KOPT-K1 (cell line): ENCODE measurements at regions not wholly inside any gene's neighbourhood (a gene's known extent, or its start where the extent isn't known, plus 50 kb on each side); places are given as distances from the start of the nearest gene placed in this dataset.

Experiments
- H3K27ac ChIP-seq: fragments of 200-600 bp; sonication (generic); 2 replicates; pipeline ENCODE4 v1.5.1; 2016; ENCODE audit warnings: antibody characterized with exemption, mild to moderate bottlenecking, low read depth, low read length; ENCODE audit not compliant: poor library complexity, severe bottlenecking
- H3K36me3 ChIP-seq: fragments of 200-600 bp; sonication (generic); 2 replicates; pipeline ENCODE4 v1.5.1; 2017; ENCODE audit warnings: antibody characterized with exemption, mild to moderate bottlenecking, low read length, moderate library complexity; ENCODE audit not compliant: insufficient read depth
- H3K9me3 ChIP-seq: fragments of 200-600 bp; sonication (generic); 2 replicates; pipeline ENCODE4 v1.5.1; 2017; ENCODE audit warnings: antibody characterized with exemption, low read length, mild to moderate bottlenecking; ENCODE audit not compliant: insufficient read depth, poor library complexity, severe bottlenecking

DNA sequence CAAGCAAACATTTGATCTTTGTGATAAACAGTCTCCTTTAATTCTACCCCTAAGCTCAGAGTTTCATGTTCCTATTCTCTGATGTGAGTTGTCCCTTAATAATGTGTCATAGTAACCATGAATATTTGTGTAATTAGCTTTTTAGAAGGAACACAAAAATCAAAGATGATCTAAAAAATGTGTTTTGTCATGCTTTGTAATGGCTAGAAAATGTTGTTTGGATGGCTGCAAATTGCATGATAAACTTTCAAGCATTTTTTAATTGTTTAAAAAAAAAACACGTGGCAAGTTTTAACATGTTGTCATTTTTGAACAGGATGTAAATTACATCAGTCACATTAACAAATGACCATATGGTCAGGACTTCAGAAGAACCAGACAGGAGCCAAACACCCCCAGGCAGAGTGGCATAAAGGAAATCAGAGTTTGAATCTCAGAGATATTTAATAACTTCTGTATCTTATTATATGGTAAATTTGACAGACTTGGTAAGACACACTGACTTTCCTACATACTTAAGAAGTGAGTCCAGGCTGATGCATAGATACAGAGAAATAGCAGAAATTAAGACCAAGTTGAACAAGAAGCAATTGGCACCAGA is 223.9 kb upstream of the VEGFC start:
- no peak overlapping the region for H3K27ac ChIP-seq
- peaks cover 59% of the 10 kb centered on the region for H3K9me3 ChIP-seq

DNA sequence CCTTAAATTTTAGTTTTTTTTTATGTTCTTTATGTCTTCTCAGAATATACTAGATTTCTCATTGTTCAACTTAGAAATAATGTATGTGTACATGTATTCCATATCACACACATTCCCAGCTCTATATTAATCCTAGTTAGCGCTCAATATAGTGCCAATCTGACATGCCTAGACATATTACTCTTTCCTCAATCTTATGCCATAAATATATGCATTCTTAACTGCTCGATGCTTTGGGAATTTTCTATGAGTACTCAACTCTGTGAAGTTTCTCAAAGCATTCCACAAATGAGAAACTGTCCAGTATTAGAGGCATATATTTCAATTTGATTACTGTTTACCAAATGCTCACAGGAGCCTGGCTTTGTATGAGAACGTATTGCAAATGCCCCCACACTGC is 231.2 kb upstream of the VEGFC start:
- no peak overlapping the region for H3K27ac ChIP-seq

More for the DNA sequence above, 223.9 kb upstream of the VEGFC start:
- H3K36me3 ChIP-seq: peaks cover 35% of the 10 kb centered on the region

GRCh38 chr4:177032341-177032740 is 239.6 kb upstream of the VEGFC start:
- Histone ChIP-seq H3K27ac (no peak overlapping the region), H3K9me3 (no peaks in the 10 kb centered on the region), H3K36me3 (peaks cover 8% of the 10 kb centered on the region)

More for the DNA sequence above, 231.2 kb upstream of the VEGFC start:
- H3K9me3 ChIP-seq: peaks cover 29% of the 10 kb centered on the region
- peaks cover 16% of the 10 kb centered on the region; the same call in 1 of the 2 replicates for H3K36me3 ChIP-seq

DNA sequence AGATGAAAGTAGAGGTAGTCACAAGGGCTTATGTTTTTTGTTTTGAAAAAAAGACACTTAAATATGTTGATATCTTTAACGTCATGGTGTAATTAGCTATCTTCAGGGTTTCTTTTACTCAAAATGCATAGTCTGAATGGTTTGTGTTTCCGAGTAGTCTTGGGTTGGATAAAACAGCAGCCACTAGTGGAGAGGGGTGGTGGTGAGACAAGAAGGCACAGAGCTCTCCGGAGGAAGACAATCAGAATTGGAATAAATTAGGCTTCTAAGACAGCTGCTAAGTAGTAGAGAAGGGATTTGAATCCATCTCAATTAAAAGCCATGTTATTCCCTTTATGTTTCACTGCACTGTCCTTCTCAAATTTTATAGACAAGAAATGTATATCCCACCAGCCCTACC is 240.4 kb upstream of the VEGFC start:
- H3K27ac ChIP-seq: no peak overlapping the region
- H3K9me3 ChIP-seq: no peaks in the 10 kb centered on the region
- H3K36me3 ChIP-seq: peaks cover 8% of the 10 kb centered on the region

DNA sequence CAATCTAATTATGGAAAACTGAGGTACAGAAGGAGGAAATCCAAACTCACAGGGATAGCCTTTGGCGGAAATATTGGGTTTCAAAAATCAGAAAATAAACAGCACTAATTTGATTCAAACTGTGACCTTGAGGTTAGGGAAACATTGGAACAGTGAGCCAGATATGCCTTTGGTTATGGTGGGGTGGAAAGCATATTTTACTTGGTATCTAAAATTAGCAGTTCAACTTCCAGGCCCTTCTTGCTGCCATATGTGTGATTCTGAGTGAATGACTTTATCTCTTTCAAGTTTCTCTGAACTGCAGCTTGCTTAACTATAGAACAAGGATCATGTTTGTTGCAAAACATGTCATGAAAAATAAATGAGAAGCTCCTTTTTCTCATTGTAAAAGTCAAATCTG is 240.9 kb upstream of the VEGFC start:
- peaks cover 8% of the 10 kb centered on the region for H3K36me3 ChIP-seq
- no peak overlapping the region for H3K27ac ChIP-seq
- no peaks in the 10 kb centered on the region for H3K9me3 ChIP-seq

- H3K9me3 ChIP-seq: no peaks in the 10 kb centered on the region
- no peak overlapping the region for H3K27ac ChIP-seq
- H3K36me3 ChIP-seq: peaks cover 58% of the 10 kb centered on the region
Observed at GRCh38 chr4:177041356-177041755, 248.6 kb upstream of the VEGFC start.

GRCh38 chr4:177047070-177047850 is 254.5 kb upstream of the VEGFC start:
- H3K36me3 ChIP-seq: peaks cover 43% of the 10 kb centered on the region
- H3K27ac ChIP-seq: no peak overlapping the region
- no peaks in the 10 kb centered on the region for H3K9me3 ChIP-seq

DNA sequence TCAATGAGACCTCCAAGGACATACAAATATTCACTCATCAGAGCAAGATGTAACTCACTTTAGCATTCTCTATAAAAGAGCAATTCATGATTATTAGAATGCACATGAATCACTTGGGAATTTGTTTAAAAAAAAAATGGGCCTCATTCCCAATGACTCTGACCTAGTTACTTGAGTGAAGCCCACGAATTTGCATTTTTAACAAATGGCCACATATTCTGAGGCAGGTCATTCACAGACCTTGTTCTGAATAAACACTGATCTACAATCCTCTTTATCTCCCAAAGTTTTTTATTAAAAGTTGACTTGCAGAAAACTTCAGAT is 255.1 kb upstream of the VEGFC start:
- Histone ChIP-seq H3K36me3 (peaks cover 43% of the 10 kb centered on the region), H3K9me3 (no peaks in the 10 kb centered on the region), H3K27ac (no peak overlapping the region)

DNA sequence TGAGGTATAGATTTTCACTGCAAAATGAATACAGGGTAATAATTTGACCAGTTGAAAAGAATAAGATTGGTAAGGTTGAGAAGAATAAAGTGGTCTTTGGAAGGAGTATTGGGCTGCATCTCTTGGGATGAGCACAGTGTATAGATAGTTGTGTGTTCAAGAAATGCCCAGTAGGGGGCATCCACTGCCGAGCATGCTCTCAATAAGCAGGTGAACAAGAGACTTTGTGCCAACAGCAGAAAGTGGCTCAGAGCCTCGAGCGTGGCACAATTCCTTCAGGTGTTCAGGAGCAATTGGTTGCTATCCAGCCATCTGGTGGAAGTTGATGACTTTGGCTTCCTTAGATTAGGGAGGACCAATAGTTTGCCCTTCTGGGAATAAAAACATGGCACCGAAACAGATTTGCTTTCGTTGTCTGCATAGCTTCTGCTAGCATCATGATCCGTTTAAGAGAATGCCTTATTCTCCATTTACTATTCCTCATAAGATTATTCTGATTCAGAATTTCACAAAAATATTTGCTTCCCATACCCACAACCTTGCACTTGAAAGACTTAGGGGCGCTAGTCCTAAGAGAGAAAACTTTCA is 258.1 kb upstream of the NEIL3 start:
- Histone ChIP-seq H3K9me3 (no peaks in the 10 kb centered on the region), H3K36me3 (peaks cover 10% of the 10 kb centered on the region), H3K27ac (no peak overlapping the region)

DNA sequence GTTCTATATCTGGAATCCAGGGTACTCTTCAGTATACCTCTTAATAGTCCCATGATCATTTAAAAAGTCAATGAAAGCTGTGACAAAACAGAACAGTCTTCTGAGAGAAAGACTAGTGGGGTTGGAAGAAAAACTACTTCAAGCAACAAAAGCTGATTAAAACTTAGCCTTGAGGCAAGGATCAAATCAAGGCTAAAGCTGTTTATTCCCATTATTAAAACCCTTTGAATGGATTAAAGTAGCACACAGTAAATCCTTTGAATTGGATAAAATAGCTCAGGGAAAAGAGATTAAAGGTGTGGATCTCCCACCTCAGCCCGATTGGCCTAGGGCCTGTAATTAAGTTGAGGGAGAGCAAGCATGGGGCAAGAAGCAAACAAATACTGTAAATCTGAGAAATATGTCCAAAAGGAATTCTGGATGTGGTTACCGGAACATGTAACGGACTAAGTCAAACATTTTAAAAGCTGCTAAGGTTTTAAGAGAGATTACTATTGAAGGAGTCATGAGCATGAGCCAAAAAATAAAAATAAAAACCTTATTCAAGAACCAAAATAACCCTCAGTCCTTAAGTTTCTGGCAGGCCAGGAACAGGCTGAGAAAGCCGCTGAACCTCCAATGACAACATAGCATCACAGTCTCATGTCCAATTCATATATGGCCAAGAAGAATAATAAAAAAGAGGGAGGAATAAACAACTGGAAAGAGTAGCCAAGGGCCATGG is 257.3 kb upstream of the NEIL3 start:
- Histone ChIP-seq H3K27ac (no peak overlapping the region), H3K36me3 (0 out of 2 replicates have a peak, but pooled peaks cover 5% of the 10 kb centered on the region), H3K9me3 (no peaks in the 10 kb centered on the region)

DNA sequence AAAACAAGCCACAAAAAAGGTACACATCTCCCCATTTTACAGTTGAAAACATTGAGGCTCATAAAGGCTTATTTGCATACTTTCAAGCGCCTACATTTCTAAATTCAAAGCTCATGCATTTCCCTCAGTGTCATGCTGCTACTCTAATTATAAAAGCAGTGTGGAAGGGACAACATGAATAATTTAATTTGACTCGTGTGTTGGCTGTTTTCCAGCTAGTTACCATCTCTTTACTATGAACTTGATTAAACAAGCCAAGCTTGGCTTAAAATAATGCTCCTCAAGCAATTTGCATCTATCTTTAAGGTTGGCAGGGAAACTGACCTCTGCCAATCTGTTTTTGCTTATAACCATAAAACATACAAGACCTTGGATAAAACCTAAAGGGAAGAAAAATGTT is 252.5 kb upstream of the NEIL3 start:
- Histone ChIP-seq H3K27ac (no peak overlapping the region), H3K36me3 (peaks cover 31% of the 10 kb centered on the region), H3K9me3 (peaks cover 8% of the 10 kb centered on the region)

DNA sequence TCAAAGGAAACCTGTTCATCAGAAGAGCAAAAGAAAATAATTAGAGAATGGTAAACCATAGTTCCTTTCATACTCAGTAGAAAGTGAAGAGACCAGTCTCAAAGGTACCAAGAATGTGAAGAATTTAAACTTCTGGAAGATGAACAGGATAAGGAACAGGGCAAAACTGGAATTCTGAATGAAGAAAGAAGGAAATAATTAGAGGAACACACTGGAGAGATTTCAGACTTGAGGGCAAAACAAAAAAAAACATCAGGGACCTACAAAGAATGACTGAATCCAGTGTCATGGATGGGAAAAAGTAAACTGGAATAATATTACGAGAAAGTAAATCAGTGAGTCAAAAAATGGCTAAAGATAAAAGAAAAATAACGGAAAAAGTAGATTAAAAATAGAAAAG is 245.6 kb upstream of the NEIL3 start:
- Histone ChIP-seq H3K27ac (no peak overlapping the region), H3K9me3 (peaks cover 8% of the 10 kb centered on the region), H3K36me3 (peaks cover 18% of the 10 kb centered on the region)

DNA sequence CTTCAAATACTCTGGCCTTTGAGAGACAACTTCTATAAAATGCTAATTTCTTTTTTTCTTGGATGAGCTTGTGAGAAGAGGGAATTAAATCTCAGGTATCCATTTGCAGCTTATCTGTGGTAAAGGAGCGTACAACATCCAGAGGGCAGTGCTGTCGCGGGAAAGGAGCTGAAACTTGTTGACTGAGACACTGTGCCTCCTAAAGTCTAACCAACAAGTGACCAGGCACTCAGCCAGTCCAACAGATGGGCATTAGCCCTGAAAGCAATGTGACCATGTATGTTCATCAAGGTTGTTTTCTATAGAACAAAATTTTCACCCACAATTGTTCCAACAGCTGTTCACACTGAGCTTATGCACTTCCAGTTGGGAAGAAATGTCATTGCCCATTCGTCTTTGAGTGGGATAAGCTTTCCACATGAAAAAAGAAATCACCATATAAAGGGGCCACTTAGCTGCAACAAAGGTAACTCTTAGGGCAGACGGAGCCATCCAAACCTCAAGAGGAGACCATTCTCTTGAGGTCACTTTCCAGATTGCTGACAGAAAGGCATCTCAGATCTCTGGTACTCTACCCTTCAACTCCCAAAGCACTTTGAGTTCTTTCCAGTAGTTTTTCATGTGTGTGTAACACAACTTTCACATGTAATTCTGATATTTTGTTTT is 244.8 kb upstream of the NEIL3 start:
- Histone ChIP-seq H3K9me3 (peaks cover 8% of the 10 kb centered on the region), H3K36me3 (peaks cover 12% of the 10 kb centered on the region), H3K27ac (no peak overlapping the region)

DNA sequence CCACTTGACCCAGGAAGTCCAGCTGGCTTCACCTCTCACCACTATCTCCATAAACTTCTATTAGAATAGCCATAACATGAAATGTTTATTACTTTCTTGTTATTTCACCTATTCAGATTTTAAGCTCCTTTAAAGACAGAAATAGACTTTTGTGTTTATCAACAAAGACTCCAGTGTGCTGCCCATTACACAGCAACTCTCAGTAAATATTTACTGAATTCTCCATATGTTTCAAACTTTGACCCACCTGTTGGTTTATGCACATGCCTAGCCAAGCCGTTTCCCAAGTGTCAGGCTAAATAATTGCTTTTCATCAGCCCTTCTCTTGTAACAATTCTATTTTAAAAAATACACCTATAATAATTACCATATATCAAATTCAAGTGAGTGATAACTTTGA is 242.9 kb upstream of the NEIL3 start:
- no peak overlapping the region for H3K27ac ChIP-seq
- H3K9me3 ChIP-seq: no peaks in the 10 kb centered on the region

More for the DNA sequence above, 242.9 kb upstream of the NEIL3 start:
- peaks cover 5% of the 10 kb centered on the region for H3K36me3 ChIP-seq
